ENCODE measurements at regions not wholly inside any gene's neighbourhood (a gene's known extent, or its start where the extent isn't known, plus 50 kb on each side); places are given as distances from the start of the nearest gene placed in this dataset.

- TF ChIP-seq, protein P1, sequence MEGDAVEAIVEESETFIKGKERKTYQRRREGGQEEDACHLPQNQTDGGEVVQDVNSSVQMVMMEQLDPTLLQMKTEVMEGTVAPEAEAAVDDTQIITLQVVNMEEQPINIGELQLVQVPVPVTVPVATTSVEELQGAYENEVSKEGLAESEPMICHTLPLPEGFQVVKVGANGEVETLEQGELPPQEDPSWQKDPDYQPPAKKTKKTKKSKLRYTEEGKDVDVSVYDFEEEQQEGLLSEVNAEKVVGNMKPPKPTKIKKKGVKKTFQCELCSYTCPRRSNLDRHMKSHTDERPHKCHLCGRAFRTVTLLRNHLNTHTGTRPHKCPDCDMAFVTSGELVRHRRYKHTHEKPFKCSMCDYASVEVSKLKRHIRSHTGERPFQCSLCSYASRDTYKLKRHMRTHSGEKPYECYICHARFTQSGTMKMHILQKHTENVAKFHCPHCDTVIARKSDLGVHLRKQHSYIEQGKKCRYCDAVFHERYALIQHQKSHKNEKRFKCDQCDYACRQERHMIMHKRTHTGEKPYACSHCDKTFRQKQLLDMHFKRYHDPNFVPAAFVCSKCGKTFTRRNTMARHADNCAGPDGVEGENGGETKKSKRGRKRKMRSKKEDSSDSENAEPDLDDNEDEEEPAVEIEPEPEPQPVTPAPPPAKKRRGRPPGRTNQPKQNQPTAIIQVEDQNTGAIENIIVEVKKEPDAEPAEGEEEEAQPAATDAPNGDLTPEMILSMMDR (IDR thresholded peaks at IDR 0.05; ENCODE audit: low read length): no peak
- no peak for TF ChIP-seq EZH2 (IDR thresholded peaks at IDR 0.05; ENCODE audit: borderline replicate concordance, low read length)
These were observed 439.7 kb upstream of the FANCL start for GRCh38 chr2:58680755-58681310.

Data from OCI-LY1 (cell line).